HAP-1 (cell line): ENCODE measurements at regions not wholly inside any gene's neighbourhood (a gene's known extent, or its start where the extent isn't known, plus 50 kb on each side); places are given as distances from the start of the nearest gene placed in this dataset.

Experiments used
- DNase-seq, 2 experiments: peaks; one replicate each; pipeline ENCODE4 v3.0.0-alpha.2; 2016 to 2020; ENCODE audit warnings: low spot score in 2 of 2
- H3K27me3 ChIP-seq: fragments of 250-450 bp; sonication (Bioruptor Pico); 2 replicates; pipeline ENCODE4 v1.5.1; 2020; ENCODE audit warnings: low read depth, mild to moderate bottlenecking, moderate library complexity
- H3K36me3 ChIP-seq: fragments of 250-450 bp; sonication (Bioruptor Pico); replicated peaks from 2 replicates; pipeline ENCODE4 v1.5.1; 2020; ENCODE audit warnings: mild to moderate bottlenecking
- H3K4me1 ChIP-seq: fragments of 250-450 bp; sonication (Bioruptor Pico); 2 replicates; pipeline ENCODE4 v1.5.1; 2020; ENCODE audit warnings: mild to moderate bottlenecking
- H3K4me3 ChIP-seq: fragments of 250-450 bp; sonication (Bioruptor Pico); 2 replicates; pipeline ENCODE4 v1.5.1; 2020; ENCODE audit warnings: mild to moderate bottlenecking, moderate library complexity
- H3K9me3 ChIP-seq: fragments of 250-450 bp; sonication (Bioruptor Pico); 2 replicates; pipeline ENCODE4 v1.5.1; 2020; ENCODE audit warnings: mild to moderate bottlenecking, moderate library complexity
- in situ Hi-C: fragments of 300-500 bp; cut with MboI; formaldehyde crosslinking; loops from 3 replicates; pipeline ENCODE4 v1.14.3; 2020; ENCODE audit warnings: low sequenced_read_pairs, inconsistent platforms, mixed read lengths

DNA sequence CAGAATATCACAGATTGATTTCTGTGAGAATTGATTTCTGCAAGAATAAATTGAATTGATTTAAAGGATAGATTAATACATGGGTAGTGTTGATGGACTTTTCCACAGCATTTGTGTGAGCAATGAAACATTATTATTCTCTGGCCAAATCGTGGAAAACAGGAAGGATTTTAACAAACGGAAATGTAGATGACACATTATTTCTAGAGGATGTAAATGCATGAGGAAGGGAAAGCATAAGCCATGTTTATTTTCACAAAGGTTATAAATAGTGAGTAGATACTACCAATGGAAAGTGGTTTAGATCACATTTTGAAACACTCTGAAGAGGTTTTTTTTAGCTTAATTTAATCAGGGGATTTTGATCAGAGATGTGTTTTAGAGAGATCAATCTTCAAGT lies 1534.6 kb upstream of the MIR17HG start:
- H3K36me3 ChIP-seq, result no peaks in the 10 kb centered on the region
- H3K9me3 ChIP-seq, result no peaks in the 10 kb centered on the region
- H3K27me3 ChIP-seq, result no peaks in the 10 kb centered on the region
- no peak overlapping the region for H3K4me3 ChIP-seq
- H3K4me1 ChIP-seq, result no peaks in the 10 kb centered on the region
- in situ Hi-C loops, result no loop called here
- DNase-seq, result no peak

GRCh38 chr13:89816404-89816803 lies 1531.1 kb upstream of the MIR17HG start:
- Histone ChIP-seq H3K9me3 (no peaks in the 10 kb centered on the region), H3K4me3 (no peak overlapping the region), H3K4me1 (no peaks in the 10 kb centered on the region), H3K36me3 (no peaks in the 10 kb centered on the region), H3K27me3 (no peaks in the 10 kb centered on the region)
- in situ Hi-C loops, result no loop called here
- no peak for DNase-seq

DNA sequence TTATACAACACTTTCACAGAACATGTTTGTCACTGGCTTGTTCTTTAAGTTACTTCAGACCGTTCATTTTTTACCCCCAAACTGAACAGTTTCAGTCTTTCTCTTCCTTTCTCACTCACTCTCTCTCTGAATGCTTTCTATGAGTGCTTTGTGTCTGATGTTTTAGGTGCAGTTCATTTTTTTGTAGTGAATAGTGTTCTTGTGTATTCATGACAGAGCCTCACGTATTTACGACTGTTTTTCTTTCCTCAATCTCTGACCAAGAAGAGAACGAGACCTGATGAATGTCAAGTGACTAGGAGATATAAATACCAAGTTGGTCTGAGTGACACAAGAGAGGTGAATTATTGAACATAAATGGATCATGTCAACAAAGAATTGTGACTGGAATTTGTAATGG lies 1525.0 kb upstream of the MIR17HG start:
- in situ Hi-C loops, result no loop called here
- no peak overlapping the region for H3K4me3 ChIP-seq
- H3K9me3 ChIP-seq, result no peaks in the 10 kb centered on the region
- no peaks in the 10 kb centered on the region for H3K27me3 ChIP-seq
- H3K36me3 ChIP-seq, result no peaks in the 10 kb centered on the region
- H3K4me1 ChIP-seq, result no peaks in the 10 kb centered on the region
- DNase-seq, result no peak

- no peak for DNase-seq
- in situ Hi-C loops, result no loop called here
- Histone ChIP-seq H3K4me3 (no peak overlapping the region), H3K9me3 (no peaks in the 10 kb centered on the region), H3K4me1 (no peaks in the 10 kb centered on the region), H3K36me3 (no peaks in the 10 kb centered on the region), H3K27me3 (no peaks in the 10 kb centered on the region)
Measured at GRCh38 chr13:89827552-89827951, 1519.9 kb upstream of the MIR17HG start.

GRCh38 chr13:89828506-89828905 lies 1519.0 kb upstream of the MIR17HG start:
- no peak overlapping the region for H3K4me3 ChIP-seq
- DNase-seq, result no peak
- no peaks in the 10 kb centered on the region for H3K36me3 ChIP-seq
- no peaks in the 10 kb centered on the region for H3K4me1 ChIP-seq
- H3K27me3 ChIP-seq, result no peaks in the 10 kb centered on the region
- no peaks in the 10 kb centered on the region for H3K9me3 ChIP-seq
- in situ Hi-C loops, result no loop called here

- no peaks in the 10 kb centered on the region for H3K27me3 ChIP-seq
- H3K9me3 ChIP-seq, result no peaks in the 10 kb centered on the region
- no peak for DNase-seq
- no peak overlapping the region for H3K4me3 ChIP-seq
- no peaks in the 10 kb centered on the region for H3K36me3 ChIP-seq
- in situ Hi-C loops, result no loop called here
- no peaks in the 10 kb centered on the region for H3K4me1 ChIP-seq
Measured at GRCh38 chr13:89831157-89831556, 1516.3 kb upstream of the MIR17HG start.

DNA sequence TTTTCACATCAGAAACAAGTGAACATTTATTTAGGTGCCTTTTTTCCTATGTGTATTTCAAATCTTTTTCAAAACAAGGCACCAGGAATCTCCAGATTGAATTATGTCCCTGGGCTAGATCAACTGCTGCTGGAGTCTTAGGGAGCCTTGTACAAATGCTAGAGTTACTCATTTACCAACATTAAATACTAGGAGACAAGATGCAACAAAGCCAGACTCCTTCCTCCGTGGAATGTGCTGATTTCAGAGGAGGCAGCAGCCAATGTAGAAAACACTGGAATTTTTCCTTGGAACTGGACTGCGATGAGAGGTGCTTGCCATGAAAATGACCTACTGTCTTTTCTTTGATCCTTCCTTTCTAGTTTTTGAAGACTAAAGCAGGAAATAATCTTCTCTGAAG lies 1514.7 kb upstream of the MIR17HG start:
- in situ Hi-C loops, result no loop called here
- DNase-seq, result no peak
- no peak overlapping the region for H3K4me3 ChIP-seq
- no peaks in the 10 kb centered on the region for H3K9me3 ChIP-seq
- no peaks in the 10 kb centered on the region for H3K36me3 ChIP-seq
- H3K4me1 ChIP-seq, result no peaks in the 10 kb centered on the region
- H3K27me3 ChIP-seq, result no peaks in the 10 kb centered on the region

DNA sequence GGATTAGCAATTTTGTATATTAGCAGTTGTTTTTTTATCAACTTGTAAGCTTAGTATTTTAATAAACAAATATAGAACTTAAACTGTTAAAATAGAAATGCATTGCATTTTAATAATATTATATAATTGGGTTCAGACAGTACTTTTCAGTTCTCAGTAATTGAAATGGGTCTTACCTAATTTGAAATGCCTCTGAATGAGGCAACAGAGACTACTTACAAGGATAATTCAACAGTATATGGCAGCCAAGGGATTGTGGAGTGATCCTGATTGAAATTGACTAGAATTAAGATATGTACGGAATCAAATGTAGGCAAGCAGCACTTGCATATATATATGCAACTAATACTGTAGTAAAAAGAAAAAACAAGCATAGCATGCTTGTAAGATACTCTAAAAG lies 1503.9 kb upstream of the MIR17HG start:
- DNase-seq, result no peak
- Histone ChIP-seq H3K4me3 (no peak overlapping the region), H3K4me1 (no peaks in the 10 kb centered on the region), H3K9me3 (no peaks in the 10 kb centered on the region), H3K36me3 (no peaks in the 10 kb centered on the region), H3K27me3 (no peaks in the 10 kb centered on the region)
- in situ Hi-C loops, result no loop called here

DNA sequence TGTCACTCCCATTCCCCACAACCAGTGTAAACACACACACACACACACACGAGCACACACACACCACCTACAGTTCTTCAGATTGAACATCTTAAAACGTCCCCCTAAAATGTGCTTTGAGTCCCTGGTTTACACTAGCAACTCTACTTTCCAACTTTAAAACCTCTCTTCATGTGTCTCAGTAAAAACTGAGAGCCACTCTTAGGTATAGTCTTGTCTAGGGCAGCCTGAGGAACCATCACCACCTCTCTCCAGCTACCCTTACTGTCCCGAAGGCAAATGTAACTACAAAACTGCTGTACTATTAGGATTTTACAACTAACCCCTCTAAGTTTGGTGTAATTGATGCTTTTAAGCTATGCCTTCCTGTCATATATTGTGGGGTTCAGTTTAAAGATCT lies 1501.6 kb upstream of the MIR17HG start:
- H3K36me3 ChIP-seq, result no peaks in the 10 kb centered on the region
- in situ Hi-C loops, result no loop called here
- H3K4me1 ChIP-seq, result no peaks in the 10 kb centered on the region
- H3K4me3 ChIP-seq, result no peak overlapping the region
- no peaks in the 10 kb centered on the region for H3K27me3 ChIP-seq
- DNase-seq, result no peak
- no peaks in the 10 kb centered on the region for H3K9me3 ChIP-seq

GRCh38 chr13:89846926-89847585 lies 1500.4 kb upstream of the MIR17HG start:
- H3K27me3 ChIP-seq, result no peaks in the 10 kb centered on the region
- H3K36me3 ChIP-seq, result no peaks in the 10 kb centered on the region
- no peaks in the 10 kb centered on the region for H3K4me1 ChIP-seq
- no peak overlapping the region for H3K4me3 ChIP-seq
- in situ Hi-C loops, result no loop called here
- DNase-seq, result no peak
- no peaks in the 10 kb centered on the region for H3K9me3 ChIP-seq

DNA sequence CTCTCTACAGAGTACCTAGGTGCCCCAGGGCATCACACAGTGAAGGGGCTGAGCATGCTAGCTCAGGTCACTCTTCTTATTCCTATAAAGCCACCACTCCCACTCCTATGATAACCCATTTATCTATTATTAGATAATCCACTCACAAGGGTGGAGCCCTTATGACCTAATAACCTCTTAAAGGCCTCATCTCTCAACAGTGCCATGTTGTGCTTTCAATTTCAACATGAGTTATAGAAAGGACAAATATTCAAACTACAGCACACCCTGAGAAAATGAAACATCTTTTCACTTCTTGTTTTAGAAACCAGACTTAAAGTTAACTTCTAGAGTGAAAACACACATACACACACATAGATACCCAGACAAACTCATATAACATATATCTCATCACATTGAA lies 1494.9 kb upstream of the MIR17HG start:
- H3K4me1 ChIP-seq, result no peaks in the 10 kb centered on the region
- no peaks in the 10 kb centered on the region for H3K27me3 ChIP-seq
- DNase-seq, result no peak
- no peaks in the 10 kb centered on the region for H3K9me3 ChIP-seq
- H3K36me3 ChIP-seq, result no peaks in the 10 kb centered on the region
- no peak overlapping the region for H3K4me3 ChIP-seq
- in situ Hi-C loops, result no loop called here

DNA sequence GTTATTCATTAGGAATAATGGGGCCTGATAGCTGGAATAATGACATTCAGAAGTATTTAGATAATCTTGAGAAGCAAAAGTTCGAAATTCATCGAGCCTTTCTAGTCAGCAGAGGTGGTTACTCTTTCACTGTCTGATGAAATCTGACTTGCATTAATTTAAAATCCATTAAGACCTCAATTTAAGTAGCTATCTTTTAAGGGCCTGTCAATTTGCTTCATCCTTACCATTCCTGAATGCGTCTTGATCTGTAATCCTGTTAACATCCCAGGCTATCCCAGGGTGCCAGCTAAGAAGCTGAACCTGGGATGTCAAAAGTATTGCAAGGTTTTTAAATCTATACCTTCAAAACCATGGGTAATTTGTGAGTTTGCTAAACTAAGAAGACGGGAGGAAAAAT lies 1491.0 kb upstream of the MIR17HG start:
- H3K9me3 ChIP-seq, result no peaks in the 10 kb centered on the region
- DNase-seq, result no peak
- no peak overlapping the region for H3K4me3 ChIP-seq
- no peaks in the 10 kb centered on the region for H3K4me1 ChIP-seq
- H3K27me3 ChIP-seq, result no peaks in the 10 kb centered on the region
- no peaks in the 10 kb centered on the region for H3K36me3 ChIP-seq
- in situ Hi-C loops, result no loop called here

DNA sequence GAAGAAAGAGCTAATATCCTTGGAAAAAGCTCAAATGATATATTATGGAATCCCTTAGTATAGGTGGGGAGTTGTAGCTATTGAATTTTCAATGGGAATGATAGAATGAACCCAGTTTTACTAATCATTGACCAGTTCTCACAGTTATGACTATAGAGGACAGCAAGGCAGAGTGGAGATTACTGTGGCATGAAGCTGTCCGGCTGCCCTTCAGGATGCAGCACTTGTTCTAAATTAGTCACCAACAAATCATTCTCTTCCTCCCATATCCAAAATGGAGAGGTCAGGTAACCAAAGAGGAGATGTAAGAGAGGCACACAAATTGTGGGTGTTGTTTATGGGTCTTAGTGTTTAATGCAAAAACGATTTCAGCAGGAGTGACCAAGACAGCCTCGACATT lies 1490.0 kb upstream of the MIR17HG start:
- H3K4me3 ChIP-seq, result no peak overlapping the region
- in situ Hi-C loops, result no loop called here
- H3K27me3 ChIP-seq, result no peaks in the 10 kb centered on the region
- no peaks in the 10 kb centered on the region for H3K36me3 ChIP-seq
- H3K9me3 ChIP-seq, result no peaks in the 10 kb centered on the region
- H3K4me1 ChIP-seq, result no peaks in the 10 kb centered on the region
- no peak for DNase-seq

DNA sequence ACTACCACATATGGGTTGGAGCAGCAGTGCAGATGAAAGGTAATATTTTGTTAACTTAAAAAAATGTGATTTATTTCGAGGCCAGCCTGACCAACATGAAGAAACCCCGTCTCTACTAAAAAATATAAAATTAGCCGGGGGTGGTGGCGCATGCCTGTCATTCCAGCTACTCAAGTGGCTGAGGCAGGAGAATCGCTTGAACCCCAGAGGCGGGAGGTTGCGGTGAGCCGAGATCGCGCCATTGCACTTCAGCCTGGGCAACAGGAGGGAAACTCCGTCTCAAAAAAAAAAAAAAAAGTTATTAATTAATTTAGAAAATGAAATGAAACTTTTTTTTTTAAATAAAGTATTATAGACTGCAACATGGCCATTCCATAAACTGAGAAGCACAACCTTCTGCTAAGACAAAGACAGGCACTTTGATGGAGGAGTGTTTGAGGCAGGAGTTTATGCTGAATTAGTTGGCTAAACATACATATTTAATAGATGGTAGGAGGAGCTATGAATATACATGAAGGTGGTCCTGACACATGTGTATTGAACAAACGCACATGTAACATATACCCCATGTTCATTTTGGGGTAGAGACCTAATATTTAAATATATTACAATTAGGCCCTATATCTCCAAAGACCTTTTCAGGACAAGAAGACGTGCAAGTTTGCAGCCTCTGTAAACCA lies 1485.3 kb upstream of the MIR17HG start:
- no peaks in the 10 kb centered on the region for H3K36me3 ChIP-seq
- H3K27me3 ChIP-seq, result no peaks in the 10 kb centered on the region
- in situ Hi-C loops, result no loop called here
- no peaks in the 10 kb centered on the region for H3K4me1 ChIP-seq
- H3K4me3 ChIP-seq, result no peak overlapping the region
- no peaks in the 10 kb centered on the region for H3K9me3 ChIP-seq
- no peak for DNase-seq

- H3K4me3 ChIP-seq, result no peak overlapping the region
- in situ Hi-C loops, result no loop called here
- no peak for DNase-seq
- no peaks in the 10 kb centered on the region for H3K36me3 ChIP-seq
- no peaks in the 10 kb centered on the region for H3K4me1 ChIP-seq
- no peaks in the 10 kb centered on the region for H3K9me3 ChIP-seq
- no peaks in the 10 kb centered on the region for H3K27me3 ChIP-seq
Measured at GRCh38 chr13:89862691-89863036, 1484.8 kb upstream of the MIR17HG start.
